HG03469 (cell line): ENCODE measurements at regions not wholly inside any gene's neighbourhood (a gene's known extent, or its start where the extent isn't known, plus 50 kb on each side); places are given as distances from the start of the nearest gene placed in this dataset.
"Not testable (repeated sequence)": the region's sequence is repeated elsewhere in the genome, so short reads cannot be mapped to it uniquely, and the experiment has no call there.

Experiments
- ATAC-seq: cut with Tn5 transposase; IDR thresholded peaks from one replicate; pipeline ENCODE4 v1.9.1; 2021; ENCODE audit warnings: mild to moderate bottlenecking, moderate library complexity, moderate number of reproducible peaks; ENCODE audit not compliant: unreplicated experiment

DNA sequence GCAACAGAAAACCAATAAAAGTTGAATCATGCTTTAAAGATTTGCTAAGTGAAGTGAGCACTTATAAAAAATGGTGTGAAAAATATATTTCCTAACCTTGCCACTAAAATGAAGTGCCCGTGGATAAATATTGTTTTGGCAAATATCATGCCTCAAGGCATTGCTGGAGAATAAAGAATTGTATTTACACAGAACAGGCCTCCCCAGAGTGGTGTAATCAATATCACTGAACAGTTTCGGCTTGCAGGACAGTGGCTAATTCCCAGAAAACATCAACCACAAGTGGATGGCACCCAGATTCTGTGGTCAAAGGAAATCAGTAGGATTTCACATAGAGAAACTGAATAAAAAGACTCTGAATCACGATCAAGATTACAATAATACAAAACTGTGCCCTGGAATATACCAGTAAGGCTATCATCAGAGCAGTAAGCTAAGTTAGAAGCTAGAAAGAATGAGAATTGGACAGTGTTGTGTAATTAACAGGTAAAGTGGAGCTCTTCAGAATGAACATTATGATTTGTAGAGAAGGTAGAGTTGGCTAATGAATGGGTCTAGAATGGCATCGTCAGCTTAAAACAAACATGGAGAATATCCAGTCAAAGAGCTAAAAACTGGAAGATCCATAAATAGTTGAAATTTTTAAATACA is 1026.9 kb upstream of the ADGRB3 start:
- ATAC-seq: no peak

DNA sequence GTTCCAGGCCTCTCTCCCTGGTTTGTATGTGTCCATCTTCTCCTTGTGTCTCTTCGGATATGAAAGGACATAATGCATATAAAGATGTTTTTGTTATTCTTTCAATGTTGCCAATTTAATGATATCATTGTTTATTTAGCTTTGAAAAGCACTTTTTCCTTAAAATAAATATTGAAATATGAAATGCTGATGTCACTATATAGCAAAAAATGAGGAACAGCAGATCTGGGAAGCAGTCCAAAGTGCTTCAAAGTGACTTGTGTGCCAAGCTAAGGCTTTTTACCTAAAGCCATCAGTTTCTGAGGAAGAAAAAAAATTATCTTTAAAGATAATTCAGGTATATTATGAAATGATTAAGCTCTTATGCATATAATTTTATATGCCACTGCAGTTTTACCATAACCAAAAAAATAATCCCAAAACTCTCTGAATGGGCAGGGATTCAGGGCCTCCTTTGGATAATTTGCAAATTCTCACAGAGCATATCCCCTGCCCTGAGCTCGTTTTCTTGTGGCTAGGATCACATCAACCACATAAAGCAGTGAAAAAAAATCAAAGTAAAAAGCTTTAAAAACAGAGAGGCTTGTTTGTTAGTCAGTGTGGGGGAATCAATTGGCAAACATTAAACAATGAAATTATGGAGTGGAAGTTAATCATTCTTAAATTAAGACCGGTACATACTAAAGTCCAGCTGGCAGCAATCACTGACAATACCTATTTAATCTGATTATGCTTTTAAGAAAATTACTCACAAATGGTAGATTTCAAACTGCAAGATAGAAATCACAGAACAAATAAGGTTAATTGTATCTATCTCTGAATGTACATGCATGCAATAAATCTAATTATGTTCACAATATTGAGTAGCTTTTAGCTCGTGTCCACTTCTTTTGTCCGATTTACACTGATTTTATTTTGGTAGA is 1027.9 kb upstream of the ADGRB3 start:
- ATAC-seq: no peak

- no peak for ATAC-seq
Measured at GRCh38 chr6:67594366-67594765, 1040.7 kb upstream of the ADGRB3 start.

DNA sequence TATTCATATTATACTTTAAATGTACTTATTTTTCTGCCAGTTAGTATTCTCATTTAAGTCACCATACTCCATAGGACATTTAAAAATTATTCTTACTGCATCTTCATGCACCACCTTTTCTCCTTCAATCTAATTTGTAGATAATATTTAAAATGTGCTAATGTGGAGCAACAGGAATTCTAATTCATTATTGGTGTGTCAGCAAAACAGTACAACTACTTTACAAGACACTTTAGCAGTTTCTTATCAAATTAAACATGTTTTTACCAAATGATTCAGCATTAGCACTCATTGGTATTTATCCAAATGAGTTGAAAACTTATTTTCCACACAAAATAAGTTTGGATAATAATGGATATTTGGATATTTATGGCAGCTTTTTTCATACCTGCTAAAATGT is 1041.8 kb upstream of the ADGRB3 start:
- ATAC-seq: no peak

DNA sequence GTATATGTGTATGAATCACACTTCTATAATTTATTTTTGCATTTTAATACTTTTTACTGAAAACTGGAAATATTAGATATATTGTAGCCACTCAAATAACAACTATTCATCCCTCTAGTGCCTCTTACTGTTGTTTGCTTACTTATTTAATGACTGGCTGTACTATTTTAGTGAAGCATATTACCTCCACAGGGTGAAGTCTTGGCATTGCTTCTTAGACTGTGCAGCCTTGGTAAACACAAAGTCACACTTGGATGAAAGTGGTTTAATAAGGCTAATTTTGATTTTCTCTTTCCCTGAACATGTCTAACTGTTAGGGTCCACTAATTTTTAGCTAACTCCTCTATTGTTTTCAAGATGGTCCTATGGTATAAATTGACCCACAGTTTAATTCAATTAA is 1043.2 kb upstream of the ADGRB3 start:
- ATAC-seq: no peak

DNA sequence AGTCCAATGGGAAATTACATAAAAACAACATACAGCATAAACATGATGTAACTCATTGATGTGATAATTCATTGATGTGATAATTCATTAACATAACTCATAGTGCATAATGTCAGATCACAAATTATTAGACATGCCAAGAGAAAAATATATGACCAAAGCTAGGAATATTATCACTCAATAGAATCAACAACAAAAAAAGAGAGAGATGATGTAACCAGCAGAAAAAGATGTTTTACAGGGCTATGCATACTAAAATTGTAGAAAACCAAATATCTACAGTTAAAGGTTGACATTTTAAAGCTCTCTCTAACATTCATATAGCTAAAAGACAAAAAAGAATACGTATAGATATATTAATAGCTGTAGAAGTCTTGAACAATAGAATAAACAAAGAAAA is 1067.2 kb upstream of the ADGRB3 start:
- no peak for ATAC-seq

DNA sequence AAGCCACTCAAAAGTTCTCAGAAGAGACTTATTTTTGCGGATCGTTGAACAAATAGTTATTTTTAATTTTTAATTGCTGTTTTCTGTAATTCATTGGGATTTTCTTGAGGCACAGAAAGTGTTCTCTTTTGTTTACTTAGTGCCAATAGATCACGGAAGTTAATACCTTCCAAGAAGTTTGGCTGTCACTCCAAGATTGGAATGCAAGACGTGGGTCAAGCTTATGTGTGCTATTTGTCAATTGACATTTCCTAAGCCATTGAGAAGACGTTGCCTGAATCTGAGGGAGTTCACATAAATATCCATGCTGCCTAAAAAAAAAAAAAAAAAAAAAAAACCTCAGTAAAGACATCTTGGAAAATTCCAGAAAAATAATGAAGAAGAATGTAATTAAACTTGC is 1071.4 kb upstream of the ADGRB3 start:
- ATAC-seq: no peak

- no peak for ATAC-seq
Measured at GRCh38 chr6:67560068-67560467, 1075.0 kb upstream of the ADGRB3 start.

DNA sequence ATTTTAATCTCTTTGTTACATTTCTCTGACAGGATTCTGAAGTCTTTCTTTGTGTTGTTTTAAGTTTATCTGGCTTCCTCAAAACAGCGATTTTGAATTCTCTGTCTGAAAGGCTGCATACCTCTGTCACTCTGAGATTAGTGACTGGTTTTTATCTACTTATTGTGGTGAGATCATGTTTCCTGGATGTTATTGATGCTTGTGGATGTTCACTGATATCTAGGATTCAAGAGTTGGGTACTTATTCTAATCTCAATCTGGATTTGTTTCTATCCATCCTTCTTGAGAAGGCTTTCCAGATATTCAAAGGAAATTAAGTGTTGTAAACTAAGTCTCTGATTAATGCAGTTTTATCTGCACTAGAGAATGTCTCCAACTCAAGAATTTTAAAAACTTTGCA is 1076.1 kb upstream of the ADGRB3 start:
- ATAC-seq: no peak

GRCh38 chr6:67544851-67545452 is 1090.1 kb upstream of the ADGRB3 start:
- no peak for ATAC-seq

DNA sequence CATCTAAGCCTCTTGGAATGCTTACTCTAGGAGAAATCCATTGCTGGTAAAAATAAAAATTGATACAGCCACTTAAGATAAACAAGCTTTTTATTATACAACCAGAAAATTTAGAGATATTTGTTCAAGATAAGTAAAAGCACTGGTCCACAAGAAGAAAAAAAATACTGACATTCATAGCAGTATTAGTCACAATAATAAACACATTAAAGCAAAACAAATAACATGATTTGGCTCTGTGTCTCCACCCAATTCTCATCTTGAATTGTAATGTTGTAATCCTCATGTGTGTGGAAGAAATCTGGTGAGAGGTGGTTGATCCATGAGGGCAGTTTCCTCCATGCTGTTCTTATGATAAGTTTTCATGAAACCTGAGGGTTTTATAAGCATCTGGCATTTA is 1093.5 kb upstream of the ADGRB3 start:
- ATAC-seq: no peak

DNA sequence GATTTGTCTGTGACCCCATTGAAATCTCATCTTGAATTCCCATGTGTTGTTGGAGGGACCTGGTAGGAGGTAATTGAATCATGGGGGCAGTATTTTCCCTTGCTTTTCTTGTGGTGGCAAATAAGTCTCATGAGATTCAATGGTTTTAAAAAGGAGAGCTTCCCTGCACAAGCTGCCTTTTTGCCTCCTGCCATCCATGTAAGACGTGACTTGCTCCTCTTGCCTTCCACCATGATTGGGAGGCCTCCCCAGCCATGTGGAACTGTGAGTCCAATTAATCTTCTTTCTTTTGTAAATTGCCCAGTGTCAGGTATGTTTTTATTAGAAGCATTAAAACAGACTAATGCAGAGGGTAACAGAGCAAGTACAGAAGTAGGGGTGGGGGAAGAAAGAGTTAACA is 1097.0 kb upstream of the ADGRB3 start:
- no peak for ATAC-seq

DNA sequence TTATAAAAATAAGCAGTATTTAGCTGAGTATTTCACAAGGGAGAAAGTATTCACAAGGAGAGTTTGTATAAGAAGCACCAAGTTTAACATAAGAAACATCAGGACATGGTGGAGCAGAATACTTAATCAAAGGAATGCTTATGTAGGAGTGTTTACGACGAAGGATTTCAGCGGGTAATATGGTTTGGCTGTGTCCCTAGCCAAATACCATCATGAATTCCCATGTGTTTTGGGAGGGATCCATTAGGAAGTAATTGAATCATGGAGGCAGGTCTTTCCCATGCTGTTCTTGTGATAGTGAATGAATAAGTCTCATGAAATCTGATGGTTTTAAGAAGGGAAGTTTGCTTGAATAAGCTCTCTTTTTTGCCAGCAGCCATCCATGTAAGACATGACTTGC is 1099.1 kb upstream of the ADGRB3 start:
- no peak for ATAC-seq

DNA sequence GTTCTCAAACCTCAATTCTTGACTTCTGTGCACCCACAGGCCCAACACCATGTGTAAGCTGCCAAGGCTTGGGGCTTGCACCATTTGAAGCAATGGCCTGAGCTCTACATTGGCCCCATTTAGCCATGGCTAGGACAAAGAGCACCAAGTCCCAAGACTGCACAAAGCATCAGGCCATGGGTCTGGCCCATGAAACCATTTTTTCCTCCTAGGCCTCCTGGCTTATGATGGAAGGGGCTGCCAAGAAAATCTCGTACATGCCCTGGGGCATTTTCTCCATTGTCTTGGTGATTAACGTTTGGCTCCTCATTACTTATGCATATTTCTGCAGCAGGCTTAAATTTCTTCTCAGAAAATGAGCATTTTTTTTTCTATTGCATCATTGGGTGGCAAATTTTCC is 1128.7 kb upstream of the ADGRB3 start:
- ATAC-seq: no peak

DNA sequence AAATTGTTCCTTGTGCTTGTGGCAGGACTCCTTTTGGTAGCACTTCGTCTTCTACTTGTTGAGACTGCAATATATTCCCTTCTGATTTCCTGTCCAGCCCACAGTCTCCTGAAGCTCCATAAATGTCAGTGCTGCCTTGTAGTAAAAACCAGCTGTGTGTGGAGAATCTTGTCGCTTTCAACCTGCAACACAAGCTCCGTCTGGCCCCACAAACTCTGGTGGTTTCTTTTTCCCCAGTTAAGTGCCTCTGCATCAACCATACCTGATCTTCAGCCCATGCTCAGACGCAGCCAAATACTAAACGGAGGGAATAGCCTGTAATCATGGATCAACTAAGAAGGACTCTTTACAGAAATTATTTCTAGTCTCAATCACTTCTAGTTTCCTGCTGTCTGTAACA is 1133.3 kb upstream of the ADGRB3 start:
- ATAC-seq: no peak

- ATAC-seq: no peak
Measured at GRCh38 chr6:67497749-67498148, 1137.3 kb upstream of the ADGRB3 start.

GRCh38 chr6:67496191-67496590 is 1138.9 kb upstream of the ADGRB3 start:
- no peak for ATAC-seq

DNA sequence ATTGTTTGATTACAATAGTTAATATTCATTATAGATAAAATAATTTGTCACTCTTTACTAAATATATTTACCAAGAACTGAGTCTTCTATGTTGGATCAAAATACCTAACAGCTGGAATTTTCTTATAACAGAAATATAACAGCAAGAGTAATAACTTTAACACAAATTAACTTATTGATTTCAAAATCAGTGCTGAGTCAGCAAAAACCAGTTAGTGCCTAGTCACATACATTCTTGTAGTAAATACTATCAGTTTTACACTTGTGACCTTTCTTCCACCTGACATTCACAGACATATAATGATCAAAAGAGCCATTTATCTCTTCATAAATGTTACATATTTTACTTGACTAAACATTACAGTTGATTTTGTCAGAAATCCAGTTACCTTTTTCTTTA is 1141.4 kb upstream of the ADGRB3 start:
- ATAC-seq: no peak

- no peak for ATAC-seq
Measured at GRCh38 chr6:67475700-67476099, 1159.4 kb upstream of the ADGRB3 start.

- ATAC-seq: no peak
Measured at GRCh38 chr6:67467341-67467740, 1167.7 kb upstream of the ADGRB3 start.

GRCh38 chr6:67462725-67463124 is 1172.4 kb upstream of the ADGRB3 start:
- ATAC-seq: not testable (repeated sequence)

GRCh38 chr6:67459556-67459955 is 1175.5 kb upstream of the ADGRB3 start:
- no peak for ATAC-seq
